Transverse colon (tissue), 4 donors: ENCODE measurements at regions not wholly inside any gene's neighbourhood (a gene's known extent, or its start where the extent isn't known, plus 50 kb on each side); places are given as distances from the start of the nearest gene placed in this dataset.

Experiments
- CTCF ChIP-seq, 5 experiments: fragments of 200-600 bp in 3 of 5; fragments of 450-650 bp in 2 of 5; sonication (generic) in 3 of 5; IDR thresholded peaks; 1 replicate in 2 of 5; 2 replicates in 3 of 5; pipeline ENCODE4 v1.5.1; 2016 to 2017; ENCODE audit warnings: antibody characterized with exemption in 5 of 5, inconsistent platforms in 3 of 5, mild to moderate bottlenecking in 2 of 5, moderate library complexity in 1 of 5
- EP300 ChIP-seq: sonication (generic); formaldehyde crosslinking; IDR thresholded peaks from one replicate; pipeline ENCODE4 v1.6.1; 2017; ENCODE audit warnings: antibody characterized with exemption, low read depth
- POLR2A ChIP-seq: fragments of 450-650 bp; IDR thresholded peaks from one replicate; pipeline ENCODE4 v1.6.1; 2016; ENCODE audit warnings: antibody characterized with exemption, mild to moderate bottlenecking, moderate library complexity
- POLR2AphosphoS5 ChIP-seq, 3 donors: sonication (generic); formaldehyde crosslinking; IDR thresholded peaks; one replicate each; pipeline ENCODE4 v1.6.1; 2016; ENCODE audit warnings: antibody characterized with exemption in 3 of 3

- TF ChIP-seq EP300: no peak
- no peak for TF ChIP-seq POLR2A
- no peak for TF ChIP-seq CTCF (IDR thresholded peaks at IDR 0.05)
- no peak for TF ChIP-seq POLR2AphosphoS5 (IDR thresholded peaks at IDR 0.05)
Observed at GRCh38 chrX:150152546-150152945, 210.6 kb upstream of the MAMLD1 start.
